Naive B cell (primary cell): ENCODE measurements at regions not wholly inside any gene's neighbourhood (a gene's known extent, or its start where the extent isn't known, plus 50 kb on each side); places are given as distances from the start of the nearest gene placed in this dataset.
"Not testable (repeated sequence)": the region's sequence is repeated elsewhere in the genome, so short reads cannot be mapped to it uniquely, and the experiment has no call there.

Experiments used
- ATAC-seq, 2 donors: fragments of 150-1000 bp; cut with Tn5 transposase; 2 replicates each; pipeline ENCODE4 v1.10.0; 2021; ENCODE audit warnings: low read depth in 2 of 2, mild to moderate bottlenecking in 2 of 2, moderate library complexity in 2 of 2
- DNase-seq: peaks from one replicate; pipeline ENCODE4 v3.0.0; 2022
- H3K27ac Mint-ChIP-seq, 6 donors: one replicate each; pipeline ENCODE4 v1.8.0; 2020 to 2022; ENCODE audit warnings: mild to moderate bottlenecking in 6 of 6, mixed read lengths in 6 of 6, moderate library complexity in 5 of 6, inconsistent platforms in 2 of 6
- H3K27me3 Mint-ChIP-seq, 3 donors: one replicate each; pipeline ENCODE4 v1.8.0; 2021 to 2022; ENCODE audit warnings: mixed read lengths in 3 of 3, mild to moderate bottlenecking in 1 of 3
- H3K36me3 Mint-ChIP-seq, 2 donors: one replicate each; pipeline ENCODE4 v1.8.0; 2020 to 2022; ENCODE audit warnings: mixed read lengths in 2 of 2, inconsistent platforms in 1 of 2, mild to moderate bottlenecking in 1 of 2
- H3K4me1 Mint-ChIP-seq, 3 donors: one replicate each; pipeline ENCODE4 v1.8.0; 2020 to 2022; ENCODE audit warnings: mixed read lengths in 3 of 3, inconsistent platforms in 1 of 3, mild to moderate bottlenecking in 1 of 3, moderate library complexity in 1 of 3
- H3K4me3 Mint-ChIP-seq, 8 donors: one replicate each; pipeline ENCODE4 v1.8.0; 2020 to 2022; ENCODE audit warnings: mild to moderate bottlenecking in 8 of 8, mixed read lengths in 8 of 8, moderate library complexity in 8 of 8, inconsistent platforms in 2 of 8
- H3K9me3 Mint-ChIP-seq, 7 donors: one replicate each; pipeline ENCODE4 v1.8.0; 2020 to 2022; ENCODE audit warnings: mixed read lengths in 7 of 7, mild to moderate bottlenecking in 5 of 7, inconsistent platforms in 2 of 7, moderate library complexity in 1 of 7

GRCh38 chr15:24488164-24488907, 187.2 kb upstream of the NPAP1 start:
- not testable (repeated sequence) for H3K27ac Mint-ChIP-seq, DNase-seq, H3K27me3 Mint-ChIP-seq, H3K4me3 Mint-ChIP-seq, H3K4me1 Mint-ChIP-seq, H3K36me3 Mint-ChIP-seq, ATAC-seq
- peaks cover 7 to 29% (median 12%) of the 10 kb centered on the region in 7 donors for H3K9me3 Mint-ChIP-seq

GRCh38 chr15:24505216-24505615, 170.4 kb upstream of the NPAP1 start:
- not testable (repeated sequence) for H3K36me3 Mint-ChIP-seq, ATAC-seq, H3K27ac Mint-ChIP-seq, DNase-seq, H3K4me1 Mint-ChIP-seq, H3K4me3 Mint-ChIP-seq, H3K9me3 Mint-ChIP-seq, H3K27me3 Mint-ChIP-seq

DNA sequence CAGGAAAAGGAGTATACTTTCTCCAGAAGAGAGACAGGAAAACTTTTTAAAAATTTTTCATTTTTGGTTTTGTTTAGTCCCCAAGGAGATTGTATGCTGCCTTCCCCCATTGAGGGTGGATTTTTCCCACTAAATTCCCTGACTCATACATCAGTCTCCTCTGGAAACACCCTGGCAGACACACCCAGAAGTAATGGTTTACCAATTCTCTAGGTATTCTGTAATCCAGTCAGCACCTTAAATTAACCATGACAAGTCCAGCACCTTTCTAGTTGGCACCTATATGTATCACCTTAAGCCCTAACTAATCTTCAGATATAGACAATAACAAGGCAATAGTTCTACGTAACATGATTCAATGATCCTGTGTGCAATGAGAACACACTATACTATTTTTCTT, 165.9 kb upstream of the NPAP1 start:
- not testable (repeated sequence) for H3K4me1 Mint-ChIP-seq, H3K36me3 Mint-ChIP-seq, H3K27me3 Mint-ChIP-seq, ATAC-seq, H3K27ac Mint-ChIP-seq, H3K9me3 Mint-ChIP-seq, DNase-seq, H3K4me3 Mint-ChIP-seq

DNA sequence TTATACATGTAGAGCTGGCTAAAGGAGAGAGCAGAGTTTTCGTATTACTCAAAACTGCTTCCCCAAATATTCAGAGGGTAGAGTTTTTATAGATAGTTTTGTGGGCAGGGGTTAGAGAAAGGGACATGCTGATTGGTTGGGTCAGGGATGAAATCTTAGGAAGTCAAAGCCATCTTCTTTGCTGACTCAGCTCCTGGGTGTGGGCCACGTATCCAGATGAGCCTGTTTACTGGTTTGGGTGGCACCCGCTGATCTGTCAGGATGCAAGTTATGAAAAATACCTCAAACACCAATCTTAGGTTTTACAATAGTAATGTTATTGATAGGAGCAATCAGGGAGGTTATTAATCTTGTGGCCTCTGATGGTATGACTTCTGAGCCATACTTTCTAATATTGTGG, 164.0 kb upstream of the NPAP1 start:
- not testable (repeated sequence) for H3K4me3 Mint-ChIP-seq, H3K4me1 Mint-ChIP-seq, ATAC-seq, H3K36me3 Mint-ChIP-seq, H3K9me3 Mint-ChIP-seq, H3K27ac Mint-ChIP-seq, DNase-seq, H3K27me3 Mint-ChIP-seq

DNA sequence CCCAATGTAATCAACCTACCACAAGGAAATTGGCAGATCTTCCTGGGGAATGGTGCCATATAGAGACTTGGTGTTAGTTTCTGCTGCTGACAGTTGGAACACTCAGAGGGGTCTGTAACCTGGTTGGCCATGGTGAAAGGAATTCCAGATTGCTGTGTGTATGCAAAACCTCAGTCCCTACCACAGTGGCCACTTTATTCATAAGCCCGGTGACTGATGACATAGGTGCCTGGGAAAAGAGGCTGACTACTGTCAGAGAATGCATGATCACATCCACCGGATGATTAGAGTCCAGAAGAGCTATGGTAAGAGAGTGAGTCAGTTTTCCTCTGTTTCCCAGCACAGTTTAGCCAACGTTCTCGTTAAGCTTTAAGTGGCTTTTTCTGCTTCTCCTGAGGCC, 156.8 kb upstream of the NPAP1 start:
- H3K27me3 Mint-ChIP-seq, H3K36me3 Mint-ChIP-seq, H3K27ac Mint-ChIP-seq, H3K4me1 Mint-ChIP-seq, H3K4me3 Mint-ChIP-seq, H3K9me3 Mint-ChIP-seq, ATAC-seq, DNase-seq: not testable (repeated sequence)

- not testable (repeated sequence) for H3K4me3 Mint-ChIP-seq, H3K36me3 Mint-ChIP-seq, H3K27me3 Mint-ChIP-seq, DNase-seq, ATAC-seq, H3K4me1 Mint-ChIP-seq, H3K27ac Mint-ChIP-seq
- H3K9me3 Mint-ChIP-seq, result peaks cover 0 to 12% (median 4%) of the 10 kb centered on the region in 7 donors
Measured at GRCh38 chr15:24531235-24531634, 144.3 kb upstream of the NPAP1 start.

DNA sequence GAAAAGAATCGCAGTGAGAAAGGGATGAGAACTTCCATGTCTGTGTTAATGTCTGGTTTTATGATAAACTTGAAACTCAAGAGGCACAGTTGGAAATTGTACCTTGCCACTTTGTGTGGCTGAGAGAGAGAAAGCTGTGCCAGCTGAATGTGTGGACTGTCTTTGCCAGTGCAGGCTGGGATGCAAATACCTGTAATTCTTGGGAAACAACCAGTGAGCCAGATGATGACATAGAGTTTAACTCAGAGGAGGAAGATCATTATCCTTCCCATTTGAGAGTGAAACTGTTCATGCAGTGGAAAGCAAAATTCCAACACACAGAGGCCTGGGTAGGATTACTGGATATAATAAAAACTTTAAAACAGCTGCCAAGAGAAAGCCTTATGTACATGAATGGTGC, 141.5 kb upstream of the NPAP1 start:
- ATAC-seq, H3K9me3 Mint-ChIP-seq, H3K36me3 Mint-ChIP-seq, H3K4me1 Mint-ChIP-seq, H3K27me3 Mint-ChIP-seq, H3K4me3 Mint-ChIP-seq, DNase-seq, H3K27ac Mint-ChIP-seq: not testable (repeated sequence)

DNA sequence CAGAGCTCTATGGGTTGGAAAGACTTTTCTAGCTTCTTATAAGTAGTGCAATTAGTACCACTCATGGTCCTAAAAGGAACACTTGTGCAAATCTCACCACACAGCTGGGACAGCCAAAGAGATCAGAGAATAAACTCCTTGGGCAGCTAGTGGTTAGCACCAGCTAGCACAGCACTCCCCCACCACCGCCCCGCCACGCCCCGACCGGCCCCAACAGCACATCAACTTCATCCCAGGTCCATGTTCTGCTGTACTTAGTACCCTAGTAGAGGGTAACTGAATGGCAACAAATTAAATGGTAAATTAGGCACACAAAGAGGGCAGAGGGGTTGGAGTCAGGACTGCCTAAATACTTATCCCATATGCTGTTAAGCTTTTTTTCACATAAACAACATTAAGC, 118.3 kb upstream of the NPAP1 start:
- H3K4me3 Mint-ChIP-seq, DNase-seq, H3K27ac Mint-ChIP-seq, H3K27me3 Mint-ChIP-seq, ATAC-seq, H3K4me1 Mint-ChIP-seq, H3K36me3 Mint-ChIP-seq: not testable (repeated sequence)
- peaks cover 0 to 18% (median 8%) of the 10 kb centered on the region in 7 donors for H3K9me3 Mint-ChIP-seq

DNA sequence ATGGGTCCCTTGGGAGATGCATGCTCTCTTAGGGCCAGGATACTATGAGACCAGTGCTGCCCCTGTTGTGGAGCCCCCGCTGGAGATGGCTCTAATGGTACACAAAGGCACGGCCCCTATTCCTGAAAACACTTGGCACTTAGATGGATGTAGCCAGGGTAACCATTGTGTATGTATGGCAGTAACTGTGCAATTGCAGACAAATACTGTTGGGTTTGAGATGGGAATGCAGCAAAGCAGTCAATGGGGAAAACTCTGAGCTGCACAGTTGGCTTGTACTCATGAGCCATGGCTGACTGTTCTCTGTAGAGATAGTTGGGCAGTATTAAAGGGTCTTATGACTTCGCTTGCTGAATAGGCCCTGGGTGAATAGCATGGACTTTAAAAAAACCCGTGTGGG, 67.9 kb upstream of the NPAP1 start:
- no peak for ATAC-seq
- H3K4me1 Mint-ChIP-seq, result no peaks in the 10 kb centered on the region
- H3K27me3 Mint-ChIP-seq, result no peaks in the 10 kb centered on the region
- H3K9me3 Mint-ChIP-seq, result peaks cover 2 to 21% (median 10%) of the 10 kb centered on the region in 7 donors
- no peak overlapping the region for H3K4me3 Mint-ChIP-seq
- H3K36me3 Mint-ChIP-seq, result peaks cover 0 to 4% of the 10 kb centered on the region in 2 donors
- no peak for DNase-seq
- H3K27ac Mint-ChIP-seq, result no peak overlapping the region

DNA sequence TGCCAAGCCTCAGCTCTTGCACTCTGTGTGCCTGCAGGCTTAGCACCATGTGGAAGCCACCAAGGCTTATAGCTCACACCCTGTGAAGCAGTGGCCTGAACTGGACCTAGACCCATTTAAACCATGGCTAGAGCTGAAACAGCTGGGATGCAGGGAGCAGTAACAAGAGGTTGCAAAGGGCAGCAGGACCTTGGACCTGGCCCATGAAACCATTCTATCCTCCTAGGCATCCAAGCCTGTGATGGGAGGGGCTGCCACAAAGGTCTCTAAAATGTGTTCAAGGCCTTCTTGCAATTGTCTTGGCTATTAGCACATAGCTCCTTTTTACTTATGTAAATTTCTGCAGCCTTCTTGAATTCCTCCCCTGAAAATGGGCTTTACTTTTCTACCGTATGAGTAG, 57.9 kb upstream of the NPAP1 start:
- H3K4me1 Mint-ChIP-seq, result no peaks in the 10 kb centered on the region
- no peak overlapping the region for H3K4me3 Mint-ChIP-seq
- DNase-seq, result no peak
- H3K27ac Mint-ChIP-seq, result no peak overlapping the region
- H3K27me3 Mint-ChIP-seq, result no peaks in the 10 kb centered on the region
- no peak for ATAC-seq
- H3K9me3 Mint-ChIP-seq, result peaks cover 13 to 50% (median 19%) of the 10 kb centered on the region in 7 donors
- peaks cover 0 to 7% of the 10 kb centered on the region in 2 donors for H3K36me3 Mint-ChIP-seq

DNA sequence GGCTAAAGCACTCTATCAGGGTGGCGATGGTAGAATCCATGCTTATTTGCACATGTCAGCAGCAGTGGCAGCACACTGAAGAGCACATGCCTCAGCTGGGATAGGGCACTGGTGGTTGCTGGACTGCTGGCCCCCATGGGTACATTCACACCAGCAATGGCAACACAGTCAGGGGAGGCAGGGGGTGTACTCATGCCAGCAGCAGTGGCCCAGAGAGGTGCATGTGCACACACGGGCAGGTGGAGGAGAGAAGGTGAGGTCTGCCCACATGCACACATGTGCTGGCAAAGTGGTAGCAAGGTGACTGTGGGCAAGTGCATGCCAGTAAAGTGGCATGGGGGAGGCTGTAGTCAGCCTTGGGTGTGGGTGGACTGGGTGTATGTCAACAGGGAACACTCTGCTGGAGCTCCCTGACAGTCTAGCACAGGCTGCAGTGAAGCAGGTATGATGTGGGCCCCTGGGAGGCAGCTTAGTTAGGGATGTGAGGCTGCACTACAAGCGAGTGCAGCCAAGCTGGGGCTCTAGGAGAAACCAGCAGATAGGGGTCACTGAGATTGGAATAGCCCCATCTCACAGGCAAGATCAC, 53.9 kb upstream of the NPAP1 start:
- Mint-ChIP-seq H3K4me1 (no peaks in the 10 kb centered on the region), H3K4me3 (no peak overlapping the region), H3K9me3 (peaks cover 18 to 49% (median 22%) of the 10 kb centered on the region in 7 donors), H3K36me3 (peaks cover 0 to 7% of the 10 kb centered on the region in 2 donors), H3K27ac (no peak overlapping the region), H3K27me3 (no peaks in the 10 kb centered on the region)
- DNase-seq (no peak), ATAC-seq (no peak)
